ENCODE measurements at regions not wholly inside any gene's neighbourhood (a gene's known extent, or its start where the extent isn't known, plus 50 kb on each side); places are given as distances from the start of the nearest gene placed in this dataset.

GRCh38 chr1:5458248-5458647 lies 534.0 kb downstream of the NPHP4 start:
- TF ChIP-seq TAF1 (IDR thresholded peaks at IDR 0.05; ENCODE audit: borderline replicate concordance, insufficient read depth, low read length) (no peak), POLR2AphosphoS5 (IDR thresholded peaks at IDR 0.05; ENCODE audit: low read depth, low read length) (no peak), SIN3A (IDR thresholded peaks at IDR 0.05; ENCODE audit: borderline replicate concordance, insufficient read depth, low read length) (no peak), REST (IDR thresholded peaks at IDR 0.05; ENCODE audit: insufficient read depth in 1 of 2, low read depth in 2 of 2, low read length in 2 of 2) (no peak), FOXP2 (optimal IDR thresholded peaks at IDR 0.05; ENCODE audit: borderline replicate concordance, extremely low read depth, extremely low read length, insufficient read depth) (no peak)

Measured in PFSK-1 (cell line).